ENCODE measurements at regions not wholly inside any gene's neighbourhood (a gene's known extent, or its start where the extent isn't known, plus 50 kb on each side); places are given as distances from the start of the nearest gene placed in this dataset.

DNA sequence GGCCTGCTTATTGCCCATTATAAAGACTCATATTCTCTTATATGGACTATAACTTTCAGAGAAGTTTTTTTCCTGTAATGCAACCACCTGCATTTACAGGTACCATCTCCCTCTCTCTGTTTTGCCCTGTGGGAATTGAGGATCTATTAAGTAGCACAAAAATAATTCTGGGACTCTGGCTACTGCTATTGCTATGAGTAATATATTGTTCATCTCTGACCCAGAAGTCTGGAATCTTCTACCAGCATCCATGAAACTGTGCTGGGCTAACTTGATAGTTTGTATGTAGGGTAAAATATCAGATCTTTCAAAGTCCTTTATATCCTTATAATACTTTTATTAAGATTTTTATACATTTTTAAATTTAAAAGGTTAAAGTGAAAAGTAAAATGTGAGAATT is 607.2 kb downstream of the EFNA5 start:
- Histone ChIP-seq H3K9me3 (no peaks in the 10 kb centered on the region), H3K4me3 (no peak overlapping the region), H3K4me1 (peaks cover 3 to 11% of the 10 kb centered on the region in 2 donors), H3K36me3 (no peaks in the 10 kb centered on the region), H3K27me3 (no peaks in the 10 kb centered on the region), H3K27ac (no peak overlapping the region)
- ATAC-seq, result no peak
- in situ Hi-C loops (cut with MboI; ENCODE audit: low sequenced_read_pairs in 4 of 4) (no loop called here), intact Hi-C loops (cut with DNase I; ENCODE audit: low total_unique reads) (no loop called here)
- no peak for TF ChIP-seq POLR2A (IDR thresholded peaks at IDR 0.05)
- TF ChIP-seq, protein P1, sequence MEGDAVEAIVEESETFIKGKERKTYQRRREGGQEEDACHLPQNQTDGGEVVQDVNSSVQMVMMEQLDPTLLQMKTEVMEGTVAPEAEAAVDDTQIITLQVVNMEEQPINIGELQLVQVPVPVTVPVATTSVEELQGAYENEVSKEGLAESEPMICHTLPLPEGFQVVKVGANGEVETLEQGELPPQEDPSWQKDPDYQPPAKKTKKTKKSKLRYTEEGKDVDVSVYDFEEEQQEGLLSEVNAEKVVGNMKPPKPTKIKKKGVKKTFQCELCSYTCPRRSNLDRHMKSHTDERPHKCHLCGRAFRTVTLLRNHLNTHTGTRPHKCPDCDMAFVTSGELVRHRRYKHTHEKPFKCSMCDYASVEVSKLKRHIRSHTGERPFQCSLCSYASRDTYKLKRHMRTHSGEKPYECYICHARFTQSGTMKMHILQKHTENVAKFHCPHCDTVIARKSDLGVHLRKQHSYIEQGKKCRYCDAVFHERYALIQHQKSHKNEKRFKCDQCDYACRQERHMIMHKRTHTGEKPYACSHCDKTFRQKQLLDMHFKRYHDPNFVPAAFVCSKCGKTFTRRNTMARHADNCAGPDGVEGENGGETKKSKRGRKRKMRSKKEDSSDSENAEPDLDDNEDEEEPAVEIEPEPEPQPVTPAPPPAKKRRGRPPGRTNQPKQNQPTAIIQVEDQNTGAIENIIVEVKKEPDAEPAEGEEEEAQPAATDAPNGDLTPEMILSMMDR (IDR thresholded peaks at IDR 0.05 in 4 of 5, conservative IDR thresholded peaks at IDR 0.05 in 1 of 5), result no peak
- DNase-seq, result no peak

DNA sequence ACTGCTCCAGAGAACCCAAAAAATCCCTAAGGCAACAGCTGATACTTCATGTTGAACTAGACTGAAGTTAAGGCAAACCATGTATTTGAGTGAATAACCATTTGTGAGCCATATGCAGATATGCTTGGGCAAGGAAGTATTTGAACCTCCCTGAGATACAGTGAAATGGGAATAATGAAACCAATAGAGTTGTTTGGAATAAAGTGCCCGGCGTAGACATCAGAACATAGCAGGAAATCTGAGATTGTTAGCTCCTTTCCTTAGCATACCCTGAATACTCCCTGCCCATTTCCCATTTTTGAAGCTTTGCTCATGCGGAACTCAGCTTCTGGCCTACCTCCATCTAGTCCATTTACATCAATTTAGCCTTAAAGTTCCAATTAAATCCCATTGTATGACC is 611.9 kb downstream of the EFNA5 start:
- Histone ChIP-seq H3K4me1 (peaks cover 16 to 32% of the 10 kb centered on the region in 2 donors), H3K27me3 (no peaks in the 10 kb centered on the region), H3K4me3 (no peak overlapping the region), H3K36me3 (no peaks in the 10 kb centered on the region), H3K27ac (peak overlapping the region; percentile 42 to 83 (median 74)), H3K9me3 (no peaks in the 10 kb centered on the region)
- intact Hi-C loops (cut with DNase I; ENCODE audit: low total_unique reads) (loop anchor here (5.0 kb wide), 2 partner anchors 43 to 158 kb away; no protein-coding TSS in a partner anchor), in situ Hi-C loops (cut with MboI; ENCODE audit: low sequenced_read_pairs in 4 of 4) (no loop called here)
- ATAC-seq (no peak), DNase-seq (no peak)
- TF ChIP-seq, protein P1 (IDR thresholded peaks at IDR 0.05 in 4 of 5, conservative IDR thresholded peaks at IDR 0.05 in 1 of 5), result no peak
- no peak for TF ChIP-seq POLR2A (IDR thresholded peaks at IDR 0.05)

DNA sequence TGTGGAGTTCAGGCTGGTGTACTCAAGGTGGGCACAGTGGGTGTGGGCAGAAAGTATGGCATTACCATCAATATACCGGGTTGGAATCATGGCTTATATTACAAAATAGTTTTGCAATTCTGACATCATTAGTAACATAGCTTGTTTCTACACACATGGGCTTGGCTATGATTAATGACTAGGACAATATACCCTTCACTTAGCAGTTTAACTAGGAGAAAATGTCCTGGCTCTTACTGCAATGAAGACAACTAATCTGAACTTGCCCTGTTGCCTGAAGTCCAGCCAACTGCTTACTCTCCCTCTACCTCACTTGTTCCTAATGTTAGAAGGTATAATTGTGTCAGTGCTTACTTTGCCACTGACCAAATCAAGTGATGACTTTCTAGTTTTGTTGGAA is 612.5 kb downstream of the EFNA5 start:
- Histone ChIP-seq H3K4me3 (no peak overlapping the region), H3K9me3 (no peaks in the 10 kb centered on the region), H3K27ac (peak overlapping the region; percentile 42 to 83 (median 74)), H3K36me3 (no peaks in the 10 kb centered on the region), H3K27me3 (no peaks in the 10 kb centered on the region), H3K4me1 (peaks cover 16 to 32% of the 10 kb centered on the region in 2 donors)
- in situ Hi-C loops (cut with MboI; ENCODE audit: low sequenced_read_pairs in 4 of 4), result no loop called here
- TF ChIP-seq, protein P1 (IDR thresholded peaks at IDR 0.05 in 4 of 5, conservative IDR thresholded peaks at IDR 0.05 in 1 of 5), result no peak
- TF ChIP-seq POLR2A (IDR thresholded peaks at IDR 0.05), result no peak
- intact Hi-C loops (cut with DNase I; ENCODE audit: low total_unique reads), result loop anchor here (5.0 kb wide), 2 partner anchors 44 to 159 kb away; no protein-coding TSS in a partner anchor
- DNase-seq (peak; percentile 34 to 46), ATAC-seq (peak; percentile 90 to 96)

DNA sequence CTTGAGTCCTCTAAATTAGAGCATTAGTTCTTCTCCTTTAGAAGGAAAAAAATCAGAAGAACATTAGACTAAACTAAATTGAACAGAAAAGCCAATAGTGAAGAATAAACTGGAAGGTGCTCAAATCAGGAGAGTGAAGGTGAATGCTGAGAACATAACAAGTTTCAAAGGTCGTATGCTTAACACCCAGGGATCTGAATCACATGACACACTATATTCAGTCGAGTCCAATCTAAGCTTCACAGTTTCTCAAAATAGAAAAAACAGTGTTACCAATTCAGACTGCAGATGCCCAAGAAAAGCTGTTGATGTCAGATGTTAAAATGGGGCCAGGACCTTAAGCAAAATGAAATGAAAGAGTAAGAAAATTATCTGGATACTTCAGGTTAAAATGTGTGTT is 614.5 kb downstream of the EFNA5 start:
- intact Hi-C loops (cut with DNase I; ENCODE audit: low total_unique reads), result loop anchor here (5.0 kb wide), 2 partner anchors 46 to 161 kb away; no protein-coding TSS in a partner anchor
- TF ChIP-seq, protein P1 (IDR thresholded peaks at IDR 0.05 in 4 of 5, conservative IDR thresholded peaks at IDR 0.05 in 1 of 5), result no peak
- no peak for TF ChIP-seq POLR2A (IDR thresholded peaks at IDR 0.05)
- in situ Hi-C loops (cut with MboI; ENCODE audit: low sequenced_read_pairs in 4 of 4), result no loop called here
- peak; percentile 68 to 69 for ATAC-seq
- DNase-seq, result no peak
- Histone ChIP-seq H3K36me3 (no peaks in the 10 kb centered on the region), H3K9me3 (no peaks in the 10 kb centered on the region), H3K4me1 (peaks cover 16 to 32% of the 10 kb centered on the region in 2 donors), H3K27me3 (no peaks in the 10 kb centered on the region), H3K27ac (peak overlapping the region; percentile 25 to 76 (median 46)), H3K4me3 (no peak overlapping the region)

DNA sequence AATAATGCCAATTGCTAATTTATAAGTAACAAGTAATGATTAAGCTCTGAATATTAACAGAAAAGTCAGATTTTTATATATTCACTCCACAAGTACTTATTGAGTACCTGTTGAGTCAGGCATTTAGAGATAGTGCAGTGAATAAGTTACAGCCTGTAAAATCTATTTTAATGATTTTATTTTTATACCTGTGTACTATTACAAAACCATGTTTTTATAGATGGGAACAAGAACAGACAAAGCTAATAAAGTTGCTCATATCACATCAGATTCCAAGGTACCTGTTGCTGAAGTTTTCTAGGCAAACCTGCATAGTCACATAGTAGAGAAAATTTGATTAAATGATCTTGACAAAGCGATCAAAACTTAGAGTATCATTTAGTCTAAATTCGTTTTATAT is 623.7 kb downstream of the EFNA5 start:
- intact Hi-C loops (cut with DNase I; ENCODE audit: low total_unique reads), result no loop called here
- no peak for ATAC-seq
- H3K9me3 ChIP-seq, result no peaks in the 10 kb centered on the region
- no peak for TF ChIP-seq POLR2A (IDR thresholded peaks at IDR 0.05)
- TF ChIP-seq, protein P1 (IDR thresholded peaks at IDR 0.05 in 4 of 5, conservative IDR thresholded peaks at IDR 0.05 in 1 of 5), result no peak
- in situ Hi-C loops (cut with MboI; ENCODE audit: low sequenced_read_pairs in 4 of 4), result no loop called here
- H3K27me3 ChIP-seq, result no peaks in the 10 kb centered on the region
- H3K4me1 ChIP-seq, result no peaks in the 10 kb centered on the region
- DNase-seq, result no peak
- H3K4me3 ChIP-seq, result no peak overlapping the region
- H3K27ac ChIP-seq, result no peak overlapping the region
- H3K36me3 ChIP-seq, result no peaks in the 10 kb centered on the region
